GM20000 (cell line): ENCODE measurements at regions not wholly inside any gene's neighbourhood (a gene's known extent, or its start where the extent isn't known, plus 50 kb on each side); places are given as distances from the start of the nearest gene placed in this dataset.

Experiments
- DNase-seq: peaks from one replicate; pipeline ENCODE4 v3.0.0; 2012; ENCODE audit warnings: low spot score
- CTCF ChIP-seq: IDR thresholded peaks from 2 replicates; pipeline ENCODE4 v1.5.1; 2012; ENCODE audit warnings: mild to moderate bottlenecking, control low read depth; ENCODE audit errors: extremely low read depth, missing control alignments

- TF ChIP-seq CTCF = no peak
- no peak for DNase-seq
These were observed 660.6 kb downstream of the NYAP2 start for GRCh38 chr2:226059961-226060627.

- no peak for TF ChIP-seq CTCF
These were observed 658.4 kb downstream of the NYAP2 start for GRCh38 chr2:226057914-226058313.

GRCh38 chr2:226057365-226057764 is 657.9 kb downstream of the NYAP2 start:
- no peak for DNase-seq
- no peak for TF ChIP-seq CTCF

More at GRCh38 chr2:226057914-226058313, 658.4 kb downstream of the NYAP2 start:
- no peak for DNase-seq

- no peak for DNase-seq
- no peak for TF ChIP-seq CTCF
These were observed 653.4 kb downstream of the NYAP2 start for GRCh38 chr2:226052772-226053416.

GRCh38 chr2:226050822-226051221 is 651.3 kb downstream of the NYAP2 start:
- DNase-seq = no peak
- no peak for TF ChIP-seq CTCF

GRCh38 chr2:226048611-226049010 is 649.1 kb downstream of the NYAP2 start:
- TF ChIP-seq CTCF = no peak
- no peak for DNase-seq

- TF ChIP-seq CTCF = no peak
- no peak for DNase-seq
These were observed 645.6 kb downstream of the NYAP2 start for GRCh38 chr2:226045080-226045479.
